H1 (cell line): ENCODE measurements at regions not wholly inside any gene's neighbourhood (a gene's known extent, or its start where the extent isn't known, plus 50 kb on each side); places are given as distances from the start of the nearest gene placed in this dataset.

Experiments used
- CTCF ChIA-PET: fragments of 300-600 bp; sonication (Branson Sonifier 250); formaldehyde crosslinking; loops from one replicate; lab custom pipeline; 2021; ENCODE audit not compliant: partially characterized antibody; lab: Charles Lee
- POLR2A ChIA-PET: fragments of 300-600 bp; sonication (Branson Sonifier 250); formaldehyde crosslinking; loops from one replicate; lab custom pipeline; 2021; ENCODE audit warnings: inconsistent platforms; ENCODE audit not compliant: partially characterized antibody; lab: Charles Lee
- DNase-seq, 2 experiments: peaks; one replicate each; pipeline versions ENCODE4 v3.0.0 to v3.0.0-alpha.2; 2010 to 2022; ENCODE audit warnings: low spot score in 2 of 2, low read depth in 1 of 2, mixed read lengths in 1 of 2
- FAIRE-seq: peaks from 2 replicates; lab custom pipeline; 2011; peaks lifted over from hg19 to GRCh38; lab: Jason Lieb, UNC
- H2AFZ ChIP-seq: 2 replicates; pipeline ENCODE4 v1.8.1; 2012; ENCODE audit warnings: low read length, inconsistent platforms
- H2AK5ac ChIP-seq: 2 replicates; pipeline ENCODE4 v1.6.1; 2013; ENCODE audit warnings: low read depth, low read length
- H2BK120ac ChIP-seq: replicated peaks from 2 replicates; pipeline ENCODE3; 2013; ENCODE audit warnings: low read depth, low read length, inconsistent platforms
- H2BK12ac ChIP-seq: 2 replicates; pipeline ENCODE4 v1.6.1; 2013; ENCODE audit warnings: low read depth, low read length
- H2BK15ac ChIP-seq: 2 replicates; pipeline ENCODE4 v1.6.1; 2013; ENCODE audit warnings: low read length
- H2BK20ac ChIP-seq: 2 replicates; pipeline ENCODE4 v1.6.1; 2013; ENCODE audit warnings: low read length
- H2BK5ac ChIP-seq: 2 replicates; pipeline ENCODE4 v1.6.1; 2013; ENCODE audit warnings: low read depth, low read length
- H3K14ac ChIP-seq: 2 replicates; pipeline ENCODE4 v1.6.1; 2013; ENCODE audit warnings: inconsistent platforms; ENCODE audit not compliant: insufficient read length
- H3K18ac ChIP-seq: 2 replicates; pipeline ENCODE4 v1.6.1; 2013; ENCODE audit warnings: low read length; ENCODE audit errors: extremely low read depth
- H3K23ac ChIP-seq: 2 replicates; pipeline ENCODE4 v1.6.1; 2013; ENCODE audit warnings: inconsistent platforms; ENCODE audit not compliant: insufficient read length
- H3K23me2 ChIP-seq: 2 replicates; pipeline ENCODE4 v1.6.1; 2013; ENCODE audit warnings: low read depth, low read length
- H3K27ac ChIP-seq: 2 replicates; pipeline ENCODE4 v1.6.1; 2011; ENCODE audit warnings: low read depth, low read length, inconsistent platforms
- H3K27me3 ChIP-seq, 4 experiments: replicated peaks in 1 of 4; 1 replicate in 1 of 4; 2 replicates in 3 of 4; pipeline versions ENCODE4 v1.6.1 to v1.8.1; 2011 to 2013; ENCODE audit warnings: low read length in 3 of 4, mild to moderate bottlenecking in 3 of 4, inconsistent platforms in 2 of 4, mixed read lengths in 2 of 4, moderate library complexity in 1 of 4; ENCODE audit not compliant: control insufficient read depth in 3 of 4, insufficient read depth in 3 of 4; ENCODE audit errors: extremely low read depth in 1 of 4
- H3K36me3 ChIP-seq, 4 experiments: 2 replicates each; pipeline versions ENCODE4 v1.6.1 to v1.8.1; 2011 to 2013; ENCODE audit warnings: mild to moderate bottlenecking in 4 of 4, low read length in 3 of 4, moderate library complexity in 2 of 4, control low read depth in 1 of 4, inconsistent platforms in 1 of 4; ENCODE audit not compliant: insufficient read depth in 4 of 4, control insufficient read depth in 2 of 4
- H3K4ac ChIP-seq: replicated peaks from 2 replicates; pipeline ENCODE3; 2013; ENCODE audit warnings: low read length, low read depth, mixed read lengths, inconsistent platforms; ENCODE audit not compliant: insufficient read length
- H3K4me1 ChIP-seq, 4 experiments: replicated peaks in 1 of 4; 1 replicate in 1 of 4; 2 replicates in 3 of 4; pipeline versions ENCODE4 v1.6.1 to v1.8.1; 2011 to 2013; ENCODE audit warnings: low read length in 3 of 4, inconsistent platforms in 2 of 4, mixed read lengths in 1 of 4; ENCODE audit not compliant: insufficient read depth in 4 of 4, control insufficient read depth in 3 of 4
- H3K4me2 ChIP-seq, 2 experiments: 2 replicates each; pipeline versions ENCODE4 v1.6.1 to v1.8.1; 2011 to 2013; ENCODE audit warnings: low read depth in 2 of 2, low read length in 2 of 2, control low read depth in 1 of 2, inconsistent platforms in 1 of 2, mild to moderate bottlenecking in 1 of 2; ENCODE audit not compliant: insufficient read depth in 1 of 2
- H3K4me3 ChIP-seq, 4 experiments: fragments of 200-600, 300-600 bp in 1 of 4; sonication (generic), shearing (Covaris generic), sonication (Bioruptor Twin) in 1 of 4; 2 replicates each; pipeline versions ENCODE4 v1.5.1 to v1.8.1; 2011 to 2016; ENCODE audit warnings: low read length in 4 of 4, low read depth in 3 of 4, control low read depth in 2 of 4, inconsistent platforms in 2 of 4, mild to moderate bottlenecking in 2 of 4, mixed read lengths in 1 of 4, moderate library complexity in 1 of 4; ENCODE audit not compliant: insufficient read depth in 2 of 4; ENCODE audit errors: extremely low read depth in 1 of 4
- H3K56ac ChIP-seq: replicated peaks from 2 replicates; pipeline ENCODE3; 2013; ENCODE audit warnings: low read depth, mild to moderate bottlenecking, mixed read lengths, low read length, inconsistent platforms; ENCODE audit not compliant: insufficient read length
- H3K79me1 ChIP-seq: 2 replicates; pipeline ENCODE4 v1.6.1; 2013; ENCODE audit warnings: low read depth, low read length, control low read depth
- H3K79me2 ChIP-seq, 2 experiments: 2 replicates each; pipeline versions ENCODE4 v1.6.1 to v1.8.1; 2012 to 2013; ENCODE audit warnings: low read length in 2 of 2, mild to moderate bottlenecking in 2 of 2, inconsistent platforms in 1 of 2; ENCODE audit not compliant: insufficient read depth in 2 of 2, control insufficient read depth in 1 of 2
- H3K9ac ChIP-seq, 4 experiments: replicated peaks in 1 of 4; 1 replicate in 1 of 4; 2 replicates in 3 of 4; pipeline versions ENCODE4 v1.6.1 to v1.8.1; 2011 to 2013; ENCODE audit warnings: low read depth in 3 of 4, low read length in 3 of 4, control low read depth in 2 of 4, mild to moderate bottlenecking in 2 of 4, moderate library complexity in 2 of 4, inconsistent platforms in 1 of 4; ENCODE audit errors: extremely low read depth in 1 of 4
- H3K9me3 ChIP-seq, 2 experiments: 2 replicates each; pipeline versions ENCODE4 v1.6.1 to v1.8.1; 2012 to 2013; ENCODE audit warnings: mild to moderate bottlenecking in 2 of 2, moderate library complexity in 2 of 2, control low read depth in 1 of 2, inconsistent platforms in 1 of 2, low read depth in 1 of 2, low read length in 1 of 2, mixed read lengths in 1 of 2; ENCODE audit not compliant: insufficient read depth in 2 of 2
- H4K20me1 ChIP-seq, 2 experiments: replicated peaks in 1 of 2; 2 replicates each; pipeline versions ENCODE3 to v1.8.1; 2011 to 2013; ENCODE audit warnings: inconsistent platforms in 2 of 2, low read length in 2 of 2, mild to moderate bottlenecking in 1 of 2; ENCODE audit not compliant: insufficient read depth in 2 of 2, control insufficient read depth in 1 of 2
- H4K5ac ChIP-seq: 2 replicates; pipeline ENCODE4 v1.6.1; 2013; ENCODE audit warnings: low read length, low read depth, mixed read lengths, inconsistent platforms; ENCODE audit not compliant: insufficient read length
- H4K8ac ChIP-seq: 2 replicates; pipeline ENCODE4 v1.8.0; 2013; ENCODE audit warnings: mild to moderate bottlenecking, moderate library complexity, low read length, inconsistent platforms; ENCODE audit not compliant: insufficient read depth; ENCODE audit errors: extremely low read depth
- H4K91ac ChIP-seq: replicated peaks from 2 replicates; pipeline ENCODE3; 2013; ENCODE audit warnings: low read length, mixed read lengths, inconsistent platforms; ENCODE audit not compliant: insufficient read length
- BCL11A ChIP-seq, 2 experiments: IDR thresholded peaks; one replicate each; pipeline ENCODE4 v1.6.1; 2011; ENCODE audit warnings: low read depth in 2 of 2, low read length in 2 of 2, mild to moderate bottlenecking in 2 of 2
- CREB1 ChIP-seq: IDR thresholded peaks from 2 replicates; pipeline ENCODE4 v1.6.1; 2012; ENCODE audit warnings: inconsistent platforms
- EP300 ChIP-seq, 2 experiments: IDR thresholded peaks; 1 replicate in 1 of 2; 2 replicates in 1 of 2; pipeline ENCODE4 v1.6.1; 2011 to 2012; ENCODE audit warnings: low read depth in 2 of 2, low read length in 2 of 2, mild to moderate bottlenecking in 2 of 2, borderline replicate concordance in 1 of 2, inconsistent platforms in 1 of 2, moderate library complexity in 1 of 2
- FOSL1 ChIP-seq: IDR thresholded peaks from 2 replicates; pipeline ENCODE4 v1.6.1; 2011; ENCODE audit warnings: mild to moderate bottlenecking, low read depth, low read length, moderate library complexity; ENCODE audit not compliant: insufficient read depth
- RNF2 ChIP-seq: fragments of 200-900, 300-1000 bp; sonication (generic); IDR thresholded peaks from 2 replicates; pipeline ENCODE4 v1.7.1; 2016; ENCODE audit warnings: borderline replicate concordance, low read depth, mild to moderate bottlenecking, antibody characterized with exemption, low read length; ENCODE audit not compliant: poor library complexity, severe bottlenecking; ENCODE audit errors: missing control alignments
- SRF ChIP-seq: IDR thresholded peaks from 2 replicates; pipeline ENCODE4 v1.6.1; 2011; ENCODE audit warnings: mild to moderate bottlenecking, low read depth, low read length, moderate library complexity
- TBP ChIP-seq: IDR thresholded peaks from 2 replicates; pipeline ENCODE4 v1.6.1; 2011; ENCODE audit warnings: low read depth, low read length, improper control_type of control experiment
- WGBS, 2 experiments: shearing (Covaris generic) in 1 of 2; methylation state at CpG; one replicate each; pipeline versions ENCODE4 v1.1.6 to v1.1.7; 2013 to 2015; ENCODE audit warnings: low lambda C conversion rate in 2 of 2, mixed read lengths in 2 of 2, inconsistent platforms in 1 of 2, low coverage in 1 of 2, missing lambda C conversion rate in 1 of 2; ENCODE audit not compliant: insufficient replicate concordance in 2 of 2, insufficient coverage in 1 of 2, insufficient read length in 1 of 2; ENCODE audit errors: extremely low coverage in 1 of 2, missing lambda C conversion rate in 1 of 2; 5-methylcytosine and 5-hydroxymethylcytosine counted together
- TF ChIP-seq, protein P1 (sequence below): IDR thresholded peaks from 2 replicates; pipeline ENCODE4 v1.6.1; 2012; ENCODE audit warnings: inconsistent platforms

GRCh38 chr14:26860111-26860510 lies 262.3 kb upstream of the NOVA1 start:
- Histone ChIP-seq H3K14ac (no peak overlapping the region), H3K36me3 (no peaks in the 10 kb centered on the region; a peak in 1 of 8 replicates), H3K27ac (no peak overlapping the region), H2BK5ac (no peak overlapping the region), H2BK20ac (no peak overlapping the region), H3K4me3 (no peak overlapping the region), H3K9ac (no peak overlapping the region), H4K5ac (no peak overlapping the region), H2BK120ac (no peak overlapping the region), H3K9me3 (no peaks in the 10 kb centered on the region), H3K56ac (no peak overlapping the region), H2AFZ (no peak overlapping the region), H2BK15ac (no peak overlapping the region), H3K23me2 (no peaks in the 10 kb centered on the region), H3K79me1 (no peaks in the 10 kb centered on the region), H3K18ac (no peak overlapping the region), H4K8ac (no peak overlapping the region), H4K91ac (no peak overlapping the region), H3K4ac (no peak overlapping the region), H3K4me2 (no peak overlapping the region), H3K79me2 (no peaks in the 10 kb centered on the region), H2AK5ac (no peak overlapping the region), H3K23ac (no peak overlapping the region), H2BK12ac (no peak overlapping the region), H3K27me3 (no peaks in the 10 kb centered on the region), H4K20me1 (peaks cover 0 to 2% of the 10 kb centered on the region in 2 experiments), H3K4me1 (no peaks in the 10 kb centered on the region)
- ChIA-PET CTCF (no interaction called here), POLR2A (interaction anchor here (0.5 kb wide), 1 partner anchor 632 kb away, joined by 3 read pairs; no protein-coding TSS in a partner anchor)
- FAIRE-seq (no peak), DNase-seq (no peak)
- 93% methylated on average over 3 of the region's 3 CpGs; no CpG with 5 or more reads in 1 of the 2 experiments for WGBS, 2 experiments
- TF ChIP-seq CREB1 (no peak), RNF2 (no peak), SRF (no peak), FOSL1 (no peak), TBP (no peak), EP300 (IDR thresholded peaks at IDR 0.05; ENCODE audit: borderline replicate concordance in 1 of 2, low read depth in 2 of 2, low read length in 2 of 2) (no peak), BCL11A (IDR thresholded peaks at IDR 0.05; ENCODE audit: low read depth in 2 of 2, low read length in 2 of 2) (no peak)
- TF ChIP-seq, protein P1, sequence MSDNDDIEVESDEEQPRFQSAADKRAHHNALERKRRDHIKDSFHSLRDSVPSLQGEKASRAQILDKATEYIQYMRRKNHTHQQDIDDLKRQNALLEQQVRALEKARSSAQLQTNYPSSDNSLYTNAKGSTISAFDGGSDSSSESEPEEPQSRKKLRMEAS = no peak
